ENCODE measurements at regions not wholly inside any gene's neighbourhood (a gene's known extent, or its start where the extent isn't known, plus 50 kb on each side); places are given as distances from the start of the nearest gene placed in this dataset.

- TF ChIP-seq ZNF436 (CRISPR knock-in tag; IDR thresholded peaks at IDR 0.05) = no peak
- no peak for TF ChIP-seq WHSC1 (IDR thresholded peaks at IDR 0.05; ENCODE audit: low read length)
- TF ChIP-seq TAF15 (IDR thresholded peaks at IDR 0.05; ENCODE audit: low read depth, low read length) = no peak
- no peak for TF ChIP-seq FOSL1 (tag; conservative IDR thresholded peaks at IDR 0.05)
Measured at GRCh38 chr1:232508130-232508701, 121.7 kb downstream of the SIPA1L2 start (continued).

GRCh38 chr1:232507571-232507970 lies 122.4 kb downstream of the SIPA1L2 start:
- Histone ChIP-seq H4K20me1 (replicated peaks; ENCODE audit: control insufficient read depth, insufficient read depth, low read length) (no peaks in the 10 kb centered on the region), H3K79me2 (ENCODE audit: control insufficient read depth, insufficient read depth, low read length) (no peaks in the 10 kb centered on the region), H3K9ac (ENCODE audit: insufficient read depth in 1 of 2, low read depth in 2 of 2, low read length in 2 of 2) (no peak overlapping the region), H2AFZ (ENCODE audit: low read depth, low read length) (no peak overlapping the region), H3K4me3 (no peak overlapping the region), H3K27me3 (ENCODE audit: control insufficient read depth in 2 of 2, insufficient read depth in 2 of 2, low read length in 2 of 2) (no peaks in the 10 kb centered on the region; a peak in 1 of 5 replicates), H3K4me2 (ENCODE audit: insufficient read depth, low read length) (no peak overlapping the region), H3K9me1 (ENCODE audit: control insufficient read depth, insufficient read depth, low read length) (no peaks in the 10 kb centered on the region), H3K9me3 (replicated peaks; ENCODE audit: control insufficient read depth, insufficient read depth, low read depth, low read length) (no peaks in the 10 kb centered on the region), H3K36me3 (ENCODE audit: control insufficient read depth, insufficient read depth, low read length) (no peaks in the 10 kb centered on the region), H3K4me1 (replicated peaks in 1 of 2; ENCODE audit: control insufficient read depth in 2 of 2, insufficient read depth in 2 of 2, low read length in 2 of 2) (no peaks in the 10 kb centered on the region), H3K27ac (ENCODE audit: extremely low read depth, low read depth, low read length) (no peak overlapping the region)
- in situ Hi-C loops (cut with MboI) = no loop called here
- 2% methylated on average over 2 of the region's 2 CpGs for WGBS (ENCODE audit: insufficient coverage, low coverage, missing lambda C conversion rate)
- POLR2A ChIA-PET = interaction anchor here (0.6 to 1.0 kb wide), 2 partner anchors 10 to 28 kb away, joined by 3 read pairs; no protein-coding TSS in a partner anchor
- TF ChIP-seq ZNF282 (CRISPR knock-in tag; IDR thresholded peaks at IDR 0.05) (no peak), NCOA6 (IDR thresholded peaks at IDR 0.05) (no peak), CBFB (CRISPR knock-in tag; IDR thresholded peaks at IDR 0.05) (no peak), SMARCA5 (IDR thresholded peaks at IDR 0.05) (no peak), TSHZ1 (CRISPR knock-in tag; IDR thresholded peaks at IDR 0.05) (no peak), NKRF (IDR thresholded peaks at IDR 0.05; ENCODE audit: borderline replicate concordance) (no peak)
- FAIRE-seq (no peak), ATAC-seq (no peak), DNase-seq (ENCODE audit: extremely low read depth in 1 of 4, low spot score in 3 of 4) (no peak)
- BruUV-seq (replicated peaks) = no TSS peak
- CTCF ChIA-PET (ENCODE audit: low intra/inter-chr PET ratio) = no interaction called here
- intact Hi-C loops (cut with micrococcal nuclease) = no loop called here

Measured in K562 (cell line).